Breast epithelium (tissue), 3 donors: ENCODE measurements at regions not wholly inside any gene's neighbourhood (a gene's known extent, or its start where the extent isn't known, plus 50 kb on each side); places are given as distances from the start of the nearest gene placed in this dataset.

ENCODE experiments used
- POLR2A ChIP-seq: fragments of 450-650 bp; IDR thresholded peaks from one replicate; pipeline ENCODE4 v1.6.1; 2016; ENCODE audit warnings: antibody characterized with exemption, mild to moderate bottlenecking, moderate library complexity
- TF ChIP-seq, protein P1 (sequence below), 3 donors: fragments of 450-650 bp; IDR thresholded peaks; one replicate each; pipeline ENCODE4 v1.5.1; 2016 to 2017; ENCODE audit warnings: antibody characterized with exemption in 3 of 3, mild to moderate bottlenecking in 3 of 3, moderate library complexity in 3 of 3

DNA sequence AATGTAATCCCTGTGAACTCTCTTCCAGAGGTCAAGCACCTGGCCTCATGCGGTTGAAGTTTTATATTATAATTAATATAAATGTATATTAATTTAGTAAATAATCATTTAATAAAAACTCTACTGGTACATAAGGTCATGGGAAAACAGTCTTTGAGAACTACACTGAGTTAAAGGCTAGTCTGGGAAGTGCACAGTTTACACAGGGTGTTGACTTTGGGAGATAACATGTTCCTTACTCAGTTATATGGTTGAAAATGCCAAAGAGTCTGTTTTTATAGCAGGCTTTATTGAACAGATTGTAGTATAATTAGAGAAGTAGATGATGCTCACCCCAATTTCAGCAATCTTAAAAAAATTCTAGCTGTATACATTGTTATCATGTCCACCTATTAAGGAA is 735.9 kb downstream of the GATA3 start:
- no peak for TF ChIP-seq POLR2A
- TF ChIP-seq, protein P1, sequence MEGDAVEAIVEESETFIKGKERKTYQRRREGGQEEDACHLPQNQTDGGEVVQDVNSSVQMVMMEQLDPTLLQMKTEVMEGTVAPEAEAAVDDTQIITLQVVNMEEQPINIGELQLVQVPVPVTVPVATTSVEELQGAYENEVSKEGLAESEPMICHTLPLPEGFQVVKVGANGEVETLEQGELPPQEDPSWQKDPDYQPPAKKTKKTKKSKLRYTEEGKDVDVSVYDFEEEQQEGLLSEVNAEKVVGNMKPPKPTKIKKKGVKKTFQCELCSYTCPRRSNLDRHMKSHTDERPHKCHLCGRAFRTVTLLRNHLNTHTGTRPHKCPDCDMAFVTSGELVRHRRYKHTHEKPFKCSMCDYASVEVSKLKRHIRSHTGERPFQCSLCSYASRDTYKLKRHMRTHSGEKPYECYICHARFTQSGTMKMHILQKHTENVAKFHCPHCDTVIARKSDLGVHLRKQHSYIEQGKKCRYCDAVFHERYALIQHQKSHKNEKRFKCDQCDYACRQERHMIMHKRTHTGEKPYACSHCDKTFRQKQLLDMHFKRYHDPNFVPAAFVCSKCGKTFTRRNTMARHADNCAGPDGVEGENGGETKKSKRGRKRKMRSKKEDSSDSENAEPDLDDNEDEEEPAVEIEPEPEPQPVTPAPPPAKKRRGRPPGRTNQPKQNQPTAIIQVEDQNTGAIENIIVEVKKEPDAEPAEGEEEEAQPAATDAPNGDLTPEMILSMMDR (IDR thresholded peaks at IDR 0.05) = no peak
